ENCODE measurements at regions not wholly inside any gene's neighbourhood (a gene's known extent, or its start where the extent isn't known, plus 50 kb on each side); places are given as distances from the start of the nearest gene placed in this dataset.

DNA sequence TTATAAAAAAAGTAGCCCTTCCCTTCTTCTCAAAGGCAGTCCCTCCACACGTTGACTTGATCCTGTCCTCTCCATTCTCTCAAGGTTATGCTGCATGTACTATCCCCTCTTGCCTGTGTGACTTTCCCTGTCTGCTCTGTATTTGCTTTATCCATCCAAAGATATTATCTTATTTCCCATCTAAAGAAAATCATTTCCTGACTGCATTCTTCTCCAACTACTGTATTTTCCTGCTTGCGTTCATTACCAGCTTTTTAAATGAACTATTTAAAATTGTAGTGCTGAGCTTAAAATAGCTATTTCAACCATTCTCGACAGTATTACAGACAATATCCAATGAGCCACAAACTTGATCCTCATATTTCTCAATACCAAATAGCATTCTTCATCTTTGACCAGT is 716.0 kb upstream of the REG3G start:
- ChIA-PET CTCF (ENCODE audit: low intra/inter-chr PET ratio, low total read pairs) (no interaction called here), POLR2A (no interaction called here)
- BruUV-seq (replicated peaks): no TSS peak
- WGBS (ENCODE audit: low lambda C conversion rate): 89% methylated on average over 3 of the region's 3 CpGs
- H3K9me3 ChIP-seq (ENCODE audit: low read length): no peaks in the 10 kb centered on the region
- no peak overlapping the region for H3K9ac ChIP-seq (ENCODE audit: insufficient read depth, low read depth, low read length)
- no peak overlapping the region for H3K4me3 ChIP-seq (replicated peaks in 1 of 3; ENCODE audit: insufficient read depth in 1 of 3, low read depth in 2 of 3, low read length in 3 of 3)
- H3K4me1 ChIP-seq (ENCODE audit: insufficient read depth, low read length): peaks cover 13% of the 10 kb centered on the region
- intact Hi-C loops (cut with micrococcal nuclease; ENCODE audit: unreplicated experiment) (no loop called here), in situ Hi-C loops (cut with HindIII; ENCODE audit: extremely low pct_ligation_motif_present, low pct_unique_long_range_greater_than_20kb) (no loop called here)
- H3K36me3 ChIP-seq (replicated peaks in 1 of 2; ENCODE audit: control insufficient read depth in 1 of 2, insufficient read depth in 2 of 2, low read length in 2 of 2): no peaks in the 10 kb centered on the region
- no peaks in the 10 kb centered on the region for H3K79me2 ChIP-seq (ENCODE audit: insufficient read depth, low read length)
- TF ChIP-seq ADNP (CRISPR knock-in tag; IDR thresholded peaks at IDR 0.05) (no peak), KLF6 (CRISPR knock-in tag; IDR thresholded peaks at IDR 0.05) (no peak), ZNF12 (CRISPR knock-in tag; IDR thresholded peaks at IDR 0.05) (no peak), SMAD1 (CRISPR knock-in tag; IDR thresholded peaks at IDR 0.05; ENCODE audit: borderline replicate concordance, low read depth) (no peak)
- FAIRE-seq (no peak), DNase-seq (ENCODE audit: low spot score) (no peak), ATAC-seq (no peak)
- H3K4me2 ChIP-seq (ENCODE audit: low read depth, low read length): no peak overlapping the region
- no peak overlapping the region for H2AFZ ChIP-seq (ENCODE audit: low read length)
- peaks cover 11% of the 10 kb centered on the region for H4K20me1 ChIP-seq (ENCODE audit: insufficient read depth, low read length)
- no peak overlapping the region for H3K27ac ChIP-seq (ENCODE audit: extremely low read length, insufficient read depth, low read length)
- H3K27me3 ChIP-seq (ENCODE audit: control insufficient read depth in 1 of 2, insufficient read depth in 2 of 2, low read length in 2 of 2): no peaks in the 10 kb centered on the region

GRCh38 chr2:78315368-78315767 is 710.1 kb upstream of the REG3G start:
- ATAC-seq: no peak
- no peak overlapping the region for H3K9ac ChIP-seq (ENCODE audit: insufficient read depth, low read depth, low read length)
- H3K9me3 ChIP-seq (ENCODE audit: low read length): no peaks in the 10 kb centered on the region
- no peak overlapping the region for H3K27ac ChIP-seq (ENCODE audit: extremely low read length, insufficient read depth, low read length)
- TF ChIP-seq ZNF567 (CRISPR knock-in tag; IDR thresholded peaks at IDR 0.05; ENCODE audit: borderline replicate concordance): no peak
- TF ChIP-seq, protein P1, sequence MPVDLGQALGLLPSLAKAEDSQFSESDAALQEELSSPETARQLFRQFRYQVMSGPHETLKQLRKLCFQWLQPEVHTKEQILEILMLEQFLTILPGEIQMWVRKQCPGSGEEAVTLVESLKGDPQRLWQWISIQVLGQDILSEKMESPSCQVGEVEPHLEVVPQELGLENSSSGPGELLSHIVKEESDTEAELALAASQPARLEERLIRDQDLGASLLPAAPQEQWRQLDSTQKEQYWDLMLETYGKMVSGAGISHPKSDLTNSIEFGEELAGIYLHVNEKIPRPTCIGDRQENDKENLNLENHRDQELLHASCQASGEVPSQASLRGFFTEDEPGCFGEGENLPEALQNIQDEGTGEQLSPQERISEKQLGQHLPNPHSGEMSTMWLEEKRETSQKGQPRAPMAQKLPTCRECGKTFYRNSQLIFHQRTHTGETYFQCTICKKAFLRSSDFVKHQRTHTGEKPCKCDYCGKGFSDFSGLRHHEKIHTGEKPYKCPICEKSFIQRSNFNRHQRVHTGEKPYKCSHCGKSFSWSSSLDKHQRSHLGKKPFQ (CRISPR knock-in tag; IDR thresholded peaks at IDR 0.05; ENCODE audit: insufficient replicate concordance): no peak
- H2AFZ ChIP-seq (ENCODE audit: low read length): no peak overlapping the region
- H3K79me2 ChIP-seq (ENCODE audit: insufficient read depth, low read length): peaks cover 2% of the 10 kb centered on the region
- H3K36me3 ChIP-seq (replicated peaks in 1 of 2; ENCODE audit: control insufficient read depth in 1 of 2, insufficient read depth in 2 of 2, low read length in 2 of 2): 0 out of 5 replicates have a peak, but pooled peaks cover 0 to 1% of the 10 kb centered on the region in 2 experiments
- H3K27me3 ChIP-seq (ENCODE audit: control insufficient read depth in 1 of 2, insufficient read depth in 2 of 2, low read length in 2 of 2): no peaks in the 10 kb centered on the region
- no peak overlapping the region for H3K4me3 ChIP-seq (replicated peaks in 1 of 3; ENCODE audit: insufficient read depth in 1 of 3, low read depth in 2 of 3, low read length in 3 of 3)
- no peaks in the 10 kb centered on the region for H3K4me1 ChIP-seq (ENCODE audit: insufficient read depth, low read length)
- in situ Hi-C loops (cut with HindIII; ENCODE audit: extremely low pct_ligation_motif_present, low pct_unique_long_range_greater_than_20kb): no loop called here
- intact Hi-C loops (cut with micrococcal nuclease; ENCODE audit: unreplicated experiment): no loop called here
- no TSS peak for BruUV-seq (replicated peaks)
- no peak overlapping the region for H3K4me2 ChIP-seq (ENCODE audit: low read depth, low read length)
- CTCF ChIA-PET (ENCODE audit: low intra/inter-chr PET ratio, low total read pairs): no interaction called here
- no peak for DNase-seq (ENCODE audit: low spot score)
- H4K20me1 ChIP-seq (ENCODE audit: insufficient read depth, low read length): no peaks in the 10 kb centered on the region
- POLR2A ChIA-PET: no interaction called here
- FAIRE-seq: no peak

Measured in HepG2 (cell line).